Uterus (tissue), 3 donors: ENCODE measurements at regions not wholly inside any gene's neighbourhood (a gene's known extent, or its start where the extent isn't known, plus 50 kb on each side); places are given as distances from the start of the nearest gene placed in this dataset.

Source experiments
- DNase-seq, 2 donors: peaks; one replicate each; pipeline ENCODE4 v3.0.0-alpha.2; 2019 to 2020
- H3K27ac ChIP-seq, 2 donors: fragments of 200-600 bp; sonication (generic); 1 replicate in 1 of 2; 2 replicates in 1 of 2; pipeline ENCODE4 v1.5.1; 2016 to 2018
- H3K27me3 ChIP-seq, 2 donors: fragments of 200-600 bp; sonication (generic); one replicate each; pipeline ENCODE4 v1.5.1; 2018 to 2019; ENCODE audit warnings: control low read depth in 1 of 2
- H3K36me3 ChIP-seq, 2 donors: fragments of 200-600 bp; sonication (generic); one replicate each; pipeline ENCODE4 v1.5.1; 2019; ENCODE audit warnings: control low read depth in 1 of 2
- H3K4me1 ChIP-seq, 2 donors: fragments of 200-600 bp; sonication (generic); one replicate each; pipeline ENCODE4 v1.5.1; 2018 to 2019; ENCODE audit warnings: control low read depth in 1 of 2
- H3K4me3 ChIP-seq, 2 donors: fragments of 200-600 bp; sonication (generic); 1 replicate in 1 of 2; 2 replicates in 1 of 2; pipeline ENCODE4 v1.5.1; 2018 to 2019; ENCODE audit warnings: mild to moderate bottlenecking in 1 of 2
- H3K9me3 ChIP-seq, 2 donors: fragments of 200-600 bp; sonication (generic); one replicate each; pipeline ENCODE4 v1.5.1; 2019; ENCODE audit warnings: control low read depth in 1 of 2
- CTCF ChIP-seq, 4 experiments: fragments of 200-600 bp in 2 of 4; fragments of 450-650 bp in 2 of 4; sonication (generic) in 2 of 4; IDR thresholded peaks; one replicate each; pipeline ENCODE4 v1.5.1; 2016 to 2019; ENCODE audit warnings: antibody characterized with exemption in 4 of 4, mild to moderate bottlenecking in 2 of 4, moderate library complexity in 1 of 4
- POLR2A ChIP-seq, 2 donors: fragments of 450-650 bp; IDR thresholded peaks; one replicate each; pipeline ENCODE4 v1.6.1; 2016; ENCODE audit warnings: antibody characterized with exemption in 2 of 2, mild to moderate bottlenecking in 1 of 2, moderate library complexity in 1 of 2
- intact Hi-C: fragments of 100-400 bp; cut with DNase I; formaldehyde crosslinking; loops from one replicate; pipeline ENCODE4 v1.15.1; 2023; ENCODE audit warnings: low total_unique reads
- donor health status: DM: yes; HTN: yes; CAD: no.

GRCh38 chr7:126001349-126001748 lies 1071.7 kb upstream of the POT1 start:
- Histone ChIP-seq H3K4me1 (no peaks in the 10 kb centered on the region), H3K27ac (no peak overlapping the region), H3K9me3 (no peaks in the 10 kb centered on the region), H3K36me3 (no peaks in the 10 kb centered on the region), H3K27me3 (no peaks in the 10 kb centered on the region), H3K4me3 (no peak overlapping the region)
- intact Hi-C loops: no loop called here
- no peak for DNase-seq
- TF ChIP-seq POLR2A (IDR thresholded peaks at IDR 0.05) (no peak), CTCF (IDR thresholded peaks at IDR 0.05) (no peak)

- no peaks in the 10 kb centered on the region for H3K9me3 ChIP-seq
- no peaks in the 10 kb centered on the region for H3K36me3 ChIP-seq
- H3K4me1 ChIP-seq: no peaks in the 10 kb centered on the region
- intact Hi-C loops: no loop called here
- no peak overlapping the region for H3K4me3 ChIP-seq
- H3K27me3 ChIP-seq: no peaks in the 10 kb centered on the region
- DNase-seq: no peak
- no peak for TF ChIP-seq CTCF (IDR thresholded peaks at IDR 0.05)
- TF ChIP-seq POLR2A (IDR thresholded peaks at IDR 0.05): no peak
- no peak overlapping the region for H3K27ac ChIP-seq
Observed at GRCh38 chr7:125984795-125985194, 1055.2 kb upstream of the POT1 start.

- Histone ChIP-seq H3K27ac (no peak overlapping the region), H3K4me1 (no peaks in the 10 kb centered on the region), H3K4me3 (no peak overlapping the region), H3K27me3 (no peaks in the 10 kb centered on the region), H3K9me3 (no peaks in the 10 kb centered on the region), H3K36me3 (no peaks in the 10 kb centered on the region)
- TF ChIP-seq CTCF (IDR thresholded peaks at IDR 0.05) (no peak), POLR2A (IDR thresholded peaks at IDR 0.05) (no peak)
- no peak for DNase-seq
- intact Hi-C loops: no loop called here
Observed at GRCh38 chr7:125971656-125972055, 1042.0 kb upstream of the POT1 start.

- DNase-seq: no peak
- H3K9me3 ChIP-seq: no peaks in the 10 kb centered on the region
- TF ChIP-seq CTCF (IDR thresholded peaks at IDR 0.05) (no peak), POLR2A (IDR thresholded peaks at IDR 0.05) (no peak)
Observed at GRCh38 chr7:125966278-125967048, 1036.8 kb upstream of the POT1 start.

GRCh38 chr7:125934955-125935354 lies 1005.3 kb upstream of the POT1 start:
- Histone ChIP-seq H3K36me3 (no peaks in the 10 kb centered on the region), H3K4me3 (no peak overlapping the region), H3K9me3 (no peaks in the 10 kb centered on the region), H3K27ac (no peak overlapping the region), H3K4me1 (no peaks in the 10 kb centered on the region), H3K27me3 (no peaks in the 10 kb centered on the region)
- DNase-seq: no peak
- intact Hi-C loops: no loop called here
- no peak for TF ChIP-seq CTCF (IDR thresholded peaks at IDR 0.05)
- no peak for TF ChIP-seq POLR2A (IDR thresholded peaks at IDR 0.05)

More at GRCh38 chr7:125966278-125967048, 1036.8 kb upstream of the POT1 start:
- Histone ChIP-seq H3K36me3 (no peaks in the 10 kb centered on the region), H3K27ac (no peak overlapping the region), H3K4me1 (no peaks in the 10 kb centered on the region), H3K27me3 (no peaks in the 10 kb centered on the region), H3K4me3 (no peak overlapping the region)
- intact Hi-C loops: no loop called here
